Nephron (organoid): ENCODE measurements at regions not wholly inside any gene's neighbourhood (a gene's known extent, or its start where the extent isn't known, plus 50 kb on each side); places are given as distances from the start of the nearest gene placed in this dataset.

Source experiments
- H3K27ac Mint-ChIP-seq, 3 experiments: 2 replicates each; pipeline ENCODE4 v1.8.0; 2020; ENCODE audit warnings: mixed read lengths in 3 of 3, mild to moderate bottlenecking in 2 of 3, moderate library complexity in 1 of 3
- H3K27me3 Mint-ChIP-seq: 2 replicates; pipeline ENCODE4 v1.8.0; 2021; ENCODE audit warnings: low read depth, mild to moderate bottlenecking, moderate library complexity, mixed read lengths
- H3K36me3 Mint-ChIP-seq: 2 replicates; pipeline ENCODE4 v1.8.0; 2020; ENCODE audit warnings: low read depth, mixed read lengths
- H3K4me1 Mint-ChIP-seq: 2 replicates; pipeline ENCODE4 v1.8.0; 2020; ENCODE audit warnings: mixed read lengths
- H3K4me3 Mint-ChIP-seq, 3 experiments: 2 replicates each; pipeline ENCODE4 v1.8.0; 2020; ENCODE audit warnings: mild to moderate bottlenecking in 3 of 3, mixed read lengths in 3 of 3, moderate library complexity in 2 of 3
- H3K9me3 Mint-ChIP-seq: 2 replicates; pipeline ENCODE4 v1.8.0; 2020; ENCODE audit warnings: mixed read lengths
- TF ChIP-seq, protein P1 (sequence below), 3 experiments: fragments of 200-600 bp; sonication (generic); IDR thresholded peaks; one replicate each; pipeline ENCODE4 v1.5.0; 2021; ENCODE audit warnings: antibody characterized with exemption in 3 of 3; ENCODE audit not compliant: unreplicated experiment in 3 of 3

GRCh38 chr3:159938714-159939113 is 49.9 kb upstream of the IL12A start:
- no peaks in the 10 kb centered on the region for H3K27me3 Mint-ChIP-seq
- no peak overlapping the region for H3K27ac Mint-ChIP-seq
- H3K4me3 Mint-ChIP-seq, result no peak overlapping the region
- peaks cover 13% of the 10 kb centered on the region for H3K9me3 Mint-ChIP-seq
- no peaks in the 10 kb centered on the region for H3K4me1 Mint-ChIP-seq
- TF ChIP-seq, protein P1, sequence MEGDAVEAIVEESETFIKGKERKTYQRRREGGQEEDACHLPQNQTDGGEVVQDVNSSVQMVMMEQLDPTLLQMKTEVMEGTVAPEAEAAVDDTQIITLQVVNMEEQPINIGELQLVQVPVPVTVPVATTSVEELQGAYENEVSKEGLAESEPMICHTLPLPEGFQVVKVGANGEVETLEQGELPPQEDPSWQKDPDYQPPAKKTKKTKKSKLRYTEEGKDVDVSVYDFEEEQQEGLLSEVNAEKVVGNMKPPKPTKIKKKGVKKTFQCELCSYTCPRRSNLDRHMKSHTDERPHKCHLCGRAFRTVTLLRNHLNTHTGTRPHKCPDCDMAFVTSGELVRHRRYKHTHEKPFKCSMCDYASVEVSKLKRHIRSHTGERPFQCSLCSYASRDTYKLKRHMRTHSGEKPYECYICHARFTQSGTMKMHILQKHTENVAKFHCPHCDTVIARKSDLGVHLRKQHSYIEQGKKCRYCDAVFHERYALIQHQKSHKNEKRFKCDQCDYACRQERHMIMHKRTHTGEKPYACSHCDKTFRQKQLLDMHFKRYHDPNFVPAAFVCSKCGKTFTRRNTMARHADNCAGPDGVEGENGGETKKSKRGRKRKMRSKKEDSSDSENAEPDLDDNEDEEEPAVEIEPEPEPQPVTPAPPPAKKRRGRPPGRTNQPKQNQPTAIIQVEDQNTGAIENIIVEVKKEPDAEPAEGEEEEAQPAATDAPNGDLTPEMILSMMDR (IDR thresholded peaks at IDR 0.05; ENCODE audit: unreplicated experiment in 3 of 3), result no peak
- H3K36me3 Mint-ChIP-seq, result peaks cover 7% of the 10 kb centered on the region
